HUES48 (cell line): ENCODE measurements at regions not wholly inside any gene's neighbourhood (a gene's known extent, or its start where the extent isn't known, plus 50 kb on each side); places are given as distances from the start of the nearest gene placed in this dataset.

Experiments used
- H3K27ac ChIP-seq: one replicate; pipeline ENCODE4 v1.7.0; 2013; ENCODE audit warnings: low read depth, low read length, inconsistent platforms
- H3K27me3 ChIP-seq: 2 replicates; pipeline ENCODE4 v1.6.1; 2013; ENCODE audit warnings: mild to moderate bottlenecking, low read length; ENCODE audit not compliant: control insufficient read depth, insufficient read depth
- H3K36me3 ChIP-seq: 2 replicates; pipeline ENCODE4 v1.6.1; 2013; ENCODE audit warnings: low read length; ENCODE audit not compliant: control insufficient read depth, insufficient read depth
- H3K4me1 ChIP-seq: 2 replicates; pipeline ENCODE4 v1.6.1; 2013; ENCODE audit warnings: mild to moderate bottlenecking, low read length; ENCODE audit not compliant: control insufficient read depth, insufficient read depth
- H3K4me3 ChIP-seq: 2 replicates; pipeline ENCODE4 v1.5.1; 2013; ENCODE audit warnings: mild to moderate bottlenecking, low read depth, low read length
- H3K9ac ChIP-seq: 2 replicates; pipeline ENCODE4 v1.6.1; 2013; ENCODE audit warnings: mild to moderate bottlenecking, low read depth, low read length, moderate library complexity
- H3K9me3 ChIP-seq: 2 replicates; pipeline ENCODE4 v1.6.1; 2013; ENCODE audit warnings: low read length; ENCODE audit not compliant: control insufficient read depth, insufficient read depth

DNA sequence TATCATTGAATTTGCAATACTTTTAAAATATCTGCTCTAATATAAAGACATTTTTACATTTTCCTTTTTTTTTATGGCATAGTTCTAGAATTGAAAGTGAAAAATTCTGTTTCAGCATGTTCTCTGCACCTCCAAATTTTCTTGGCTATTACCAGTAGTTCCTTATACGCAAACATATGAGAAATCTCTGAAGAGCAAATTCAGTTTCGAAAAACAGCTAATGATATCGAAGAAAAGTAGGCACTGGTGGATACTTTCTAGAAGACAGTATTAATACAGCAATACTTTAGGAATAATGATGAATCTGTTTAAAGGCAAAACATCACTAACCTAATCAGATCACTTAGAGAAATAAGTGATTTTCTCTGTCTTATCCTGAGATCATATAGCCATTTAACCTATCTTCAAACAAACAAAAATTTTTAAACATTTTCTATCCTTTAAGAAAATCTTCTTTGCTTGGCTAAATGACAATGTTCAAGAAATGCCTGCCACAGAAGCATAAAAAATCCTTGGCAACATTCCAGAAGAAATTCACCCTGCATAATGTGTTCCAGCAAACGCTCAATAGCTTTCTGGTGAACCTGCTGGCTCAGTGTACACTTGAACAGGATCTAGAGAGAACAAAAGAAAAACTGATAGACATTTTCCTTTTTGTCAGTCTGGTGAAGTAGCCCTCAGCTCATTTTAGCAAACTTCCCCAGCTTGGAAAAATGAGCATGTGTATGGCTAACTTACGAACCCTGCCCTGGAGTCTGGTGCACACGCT lies 51.2 kb upstream of the KLF3 start:
- Histone ChIP-seq H3K9ac (no peak overlapping the region), H3K9me3 (no peaks in the 10 kb centered on the region), H3K27me3 (no peaks in the 10 kb centered on the region), H3K36me3 (no peaks in the 10 kb centered on the region), H3K27ac (no peak overlapping the region), H3K4me1 (0 out of 2 replicates have a peak, but pooled peaks cover 3% of the 10 kb centered on the region), H3K4me3 (no peak overlapping the region)
